ENCODE measurements at regions not wholly inside any gene's neighbourhood (a gene's known extent, or its start where the extent isn't known, plus 50 kb on each side); places are given as distances from the start of the nearest gene placed in this dataset.
"Not testable (repeated sequence)": the region's sequence is repeated elsewhere in the genome, so short reads cannot be mapped to it uniquely, and the experiment has no call there.

DNA sequence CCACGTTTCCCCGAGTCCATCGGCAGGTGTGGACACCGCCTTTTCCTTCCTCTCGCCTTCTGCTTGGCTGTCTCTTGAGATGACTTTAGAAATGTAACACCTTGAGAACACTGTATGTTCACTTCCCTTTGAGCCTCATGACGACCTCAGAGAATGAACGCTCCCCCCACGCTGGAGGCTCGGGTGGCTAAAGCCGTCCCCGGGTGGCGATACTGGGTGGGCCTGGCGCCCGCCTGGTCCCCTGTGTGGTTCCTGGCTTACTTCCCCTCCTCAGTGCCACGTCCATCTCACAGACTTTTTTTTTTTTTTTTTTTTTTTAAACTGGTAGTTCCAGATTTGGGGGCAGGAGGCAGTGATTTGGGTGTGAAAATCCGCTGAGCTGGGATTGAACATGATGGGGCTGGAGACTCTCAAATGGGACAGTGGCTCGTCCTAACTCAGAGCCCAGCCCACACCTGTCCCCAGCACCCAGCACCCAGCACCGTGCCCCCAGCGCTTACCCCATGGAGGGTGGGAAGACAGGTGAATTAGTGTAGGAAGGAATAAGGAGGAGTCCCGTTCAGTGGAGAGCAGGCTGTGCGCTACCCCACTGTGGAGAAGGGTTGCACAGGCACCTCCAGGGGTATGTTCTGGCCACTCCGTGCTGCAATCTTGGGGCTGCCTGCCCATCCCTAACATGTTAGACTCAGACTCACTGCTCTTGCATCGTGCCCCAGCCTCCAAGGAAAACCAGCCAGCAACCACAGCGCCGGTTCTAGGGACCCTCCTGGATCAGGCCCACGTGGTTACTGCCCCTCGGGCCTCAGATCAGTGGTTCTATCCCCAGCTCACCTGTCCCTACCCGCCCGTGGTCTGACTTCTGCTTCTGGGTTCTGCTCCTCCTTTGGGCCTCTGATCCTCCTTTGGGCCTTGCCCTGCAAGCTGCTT is 174.0 kb downstream of the ASB1 start:
- no peak for DNase-seq

DNA sequence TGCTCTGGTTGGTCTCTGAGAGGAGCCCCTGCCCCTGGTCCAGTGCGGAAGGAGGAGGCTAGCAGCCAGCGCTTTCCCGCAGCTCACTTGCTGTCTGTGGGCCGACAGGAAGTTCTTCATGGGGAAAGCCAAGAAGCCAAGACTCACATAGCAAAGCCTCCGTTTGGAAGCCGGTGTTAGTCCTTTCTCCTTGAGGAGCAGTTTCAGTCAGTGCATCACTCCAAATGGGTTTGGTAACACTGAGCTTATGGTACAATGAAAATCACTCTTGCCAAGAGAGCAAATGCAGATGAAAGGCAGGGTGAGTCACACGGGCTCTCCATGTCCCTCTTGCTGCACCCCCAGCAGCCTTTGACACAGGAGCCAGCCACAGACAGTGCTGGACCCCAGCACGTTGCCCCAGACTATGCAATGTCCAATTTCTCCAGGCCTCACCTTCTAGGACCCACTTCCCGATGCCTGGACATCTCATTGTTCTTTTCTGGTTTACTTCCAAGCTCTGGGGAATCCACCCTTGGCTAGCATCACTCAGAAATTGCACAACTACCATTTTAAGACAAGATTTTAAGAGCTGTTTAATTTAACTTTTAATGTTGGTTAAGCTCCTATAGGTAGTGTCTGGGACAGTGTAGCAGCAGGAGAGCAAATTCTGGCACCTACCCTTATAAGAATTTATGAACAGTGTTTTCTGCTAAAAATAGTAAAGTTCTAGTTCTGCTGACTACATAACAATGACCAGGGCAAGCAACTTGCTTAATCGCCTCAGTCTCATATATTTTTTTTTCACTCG is 174.9 kb downstream of the ASB1 start:
- no peak for DNase-seq

DNA sequence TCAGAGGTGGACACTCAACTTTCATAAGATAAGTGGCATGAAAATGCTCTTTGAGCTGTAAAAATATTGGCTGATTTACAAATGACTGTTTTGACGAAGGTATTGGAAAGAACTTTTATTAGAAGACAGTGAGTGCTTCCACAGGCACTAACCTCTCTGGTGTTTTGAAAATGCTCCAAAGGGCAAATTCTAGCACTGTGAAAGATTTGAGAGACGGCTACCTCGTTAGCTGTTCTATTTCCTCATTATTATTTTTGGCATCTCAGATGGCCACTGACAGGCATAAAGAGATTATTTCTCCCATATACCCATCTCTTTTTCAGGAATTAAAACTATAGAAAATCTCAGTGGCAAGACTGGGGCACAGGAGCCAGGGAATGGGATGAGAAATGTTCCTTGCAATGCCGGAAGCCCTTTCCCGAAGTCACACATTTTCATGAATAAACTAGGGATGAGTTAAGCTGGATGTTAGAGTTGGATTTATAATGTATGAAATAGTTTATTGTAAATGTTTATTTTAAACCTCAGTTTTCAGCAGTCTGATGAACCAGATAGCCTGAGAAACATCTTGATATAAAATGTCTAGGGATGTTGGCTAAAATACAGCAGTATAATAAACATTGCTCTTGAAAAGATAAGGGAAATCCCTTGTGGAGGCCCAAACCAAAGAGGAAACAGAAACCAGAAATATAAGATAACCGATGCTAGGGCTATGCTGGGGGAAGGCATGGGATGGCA is 175.7 kb downstream of the ASB1 start:
- DNase-seq = no peak

- no peak for DNase-seq
Observed at GRCh38 chr2:238603596-238603995, 176.9 kb downstream of the ASB1 start.

DNA sequence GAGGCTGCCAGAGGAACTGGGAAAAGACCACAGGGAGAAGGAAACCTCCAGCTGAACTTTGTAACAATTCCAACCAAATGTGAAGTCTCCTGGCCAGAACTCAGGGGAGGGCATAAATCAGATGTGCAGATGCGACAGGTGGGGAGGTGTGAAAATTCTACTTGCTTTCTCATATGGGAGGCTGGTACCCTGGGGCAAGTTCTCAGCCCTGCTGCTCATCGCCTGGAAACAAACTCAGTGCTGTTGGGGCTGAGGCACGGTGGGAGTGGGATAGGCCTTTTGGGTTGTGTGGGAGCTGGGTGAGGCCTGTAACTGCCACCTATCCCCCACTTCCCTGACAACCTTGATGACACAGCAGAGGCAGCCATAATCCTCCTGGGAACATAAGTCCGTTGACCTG is 179.6 kb downstream of the ASB1 start:
- DNase-seq = no peak

- no peak for DNase-seq
Observed at GRCh38 chr2:238613610-238614009, 186.9 kb downstream of the ASB1 start.

GRCh38 chr2:238614376-238614775 is 187.6 kb downstream of the ASB1 start:
- DNase-seq = no peak

DNA sequence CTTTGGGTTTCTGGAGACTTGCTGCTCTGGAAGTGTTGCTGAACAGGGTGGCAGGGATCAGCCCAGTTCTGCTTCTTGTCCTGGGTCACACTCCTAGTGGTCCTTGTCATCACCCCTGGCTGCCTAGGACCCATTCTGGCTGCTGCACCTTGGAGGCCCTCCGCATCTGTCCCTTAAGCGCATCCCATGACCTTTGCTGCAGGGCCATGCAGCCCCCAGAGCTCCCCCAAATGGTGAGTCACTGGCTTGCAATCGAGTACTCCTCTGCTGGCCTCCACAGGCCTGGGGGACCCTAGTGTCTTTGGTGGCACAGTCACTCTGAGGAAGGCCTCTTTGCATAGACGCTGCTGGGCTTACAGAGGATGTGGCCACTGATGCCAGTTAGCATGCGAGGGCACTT is 188.5 kb downstream of the ASB1 start:
- DNase-seq = no peak

GRCh38 chr2:238616681-238617080 is 190.0 kb downstream of the ASB1 start:
- DNase-seq = no peak

- DNase-seq = not testable (repeated sequence)
Observed at GRCh38 chr2:238618494-238619283, 192.0 kb downstream of the ASB1 start.

GRCh38 chr2:238627899-238628298 is 201.2 kb downstream of the ASB1 start:
- DNase-seq = no peak

- DNase-seq = no peak
Observed at GRCh38 chr2:238629064-238629463, 202.3 kb downstream of the ASB1 start.

- DNase-seq = no peak
Observed at GRCh38 chr2:238631491-238632180, 204.9 kb downstream of the ASB1 start.

DNA sequence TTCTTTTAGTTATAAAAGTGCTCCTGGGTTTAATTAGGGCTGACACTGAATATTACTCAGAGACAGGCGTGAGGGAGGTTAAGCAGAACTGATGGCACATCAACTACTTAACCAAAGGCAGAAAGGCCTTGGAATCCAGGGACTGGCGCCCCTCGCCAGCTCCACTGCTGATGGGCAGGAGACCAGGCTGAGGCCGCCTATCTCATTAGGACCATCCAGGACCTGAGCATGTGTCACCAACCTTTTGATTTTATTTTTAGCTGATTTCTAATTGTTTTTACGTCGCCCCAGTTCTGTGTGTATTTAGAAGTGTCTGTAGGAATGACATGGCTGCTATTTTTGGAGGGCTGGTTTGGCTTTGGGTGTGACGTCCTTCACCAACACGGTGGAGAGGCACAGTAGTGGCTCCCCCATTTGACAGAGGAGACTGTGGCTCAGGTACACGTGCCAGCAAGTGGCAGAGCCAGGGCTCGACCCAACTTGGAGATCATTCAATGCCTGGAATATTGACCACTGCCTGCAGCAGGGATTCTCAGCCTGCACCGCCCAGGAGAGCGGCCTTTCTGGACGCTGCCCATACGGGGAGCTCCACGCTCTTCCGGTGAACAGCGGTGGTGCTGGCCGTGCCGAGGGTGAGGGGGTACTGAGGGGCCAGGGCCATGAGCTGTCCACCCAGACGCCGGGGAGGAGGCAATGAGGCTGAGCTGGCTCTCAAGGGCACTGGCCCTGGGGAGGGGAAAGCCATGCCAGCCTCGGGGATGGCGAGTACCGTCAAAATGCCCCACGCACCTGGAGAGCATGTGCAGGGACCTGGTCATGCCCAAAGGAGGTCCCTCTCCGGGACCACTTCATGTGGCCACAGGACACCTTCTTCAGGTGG is 205.7 kb downstream of the ASB1 start:
- no peak for DNase-seq

DNA sequence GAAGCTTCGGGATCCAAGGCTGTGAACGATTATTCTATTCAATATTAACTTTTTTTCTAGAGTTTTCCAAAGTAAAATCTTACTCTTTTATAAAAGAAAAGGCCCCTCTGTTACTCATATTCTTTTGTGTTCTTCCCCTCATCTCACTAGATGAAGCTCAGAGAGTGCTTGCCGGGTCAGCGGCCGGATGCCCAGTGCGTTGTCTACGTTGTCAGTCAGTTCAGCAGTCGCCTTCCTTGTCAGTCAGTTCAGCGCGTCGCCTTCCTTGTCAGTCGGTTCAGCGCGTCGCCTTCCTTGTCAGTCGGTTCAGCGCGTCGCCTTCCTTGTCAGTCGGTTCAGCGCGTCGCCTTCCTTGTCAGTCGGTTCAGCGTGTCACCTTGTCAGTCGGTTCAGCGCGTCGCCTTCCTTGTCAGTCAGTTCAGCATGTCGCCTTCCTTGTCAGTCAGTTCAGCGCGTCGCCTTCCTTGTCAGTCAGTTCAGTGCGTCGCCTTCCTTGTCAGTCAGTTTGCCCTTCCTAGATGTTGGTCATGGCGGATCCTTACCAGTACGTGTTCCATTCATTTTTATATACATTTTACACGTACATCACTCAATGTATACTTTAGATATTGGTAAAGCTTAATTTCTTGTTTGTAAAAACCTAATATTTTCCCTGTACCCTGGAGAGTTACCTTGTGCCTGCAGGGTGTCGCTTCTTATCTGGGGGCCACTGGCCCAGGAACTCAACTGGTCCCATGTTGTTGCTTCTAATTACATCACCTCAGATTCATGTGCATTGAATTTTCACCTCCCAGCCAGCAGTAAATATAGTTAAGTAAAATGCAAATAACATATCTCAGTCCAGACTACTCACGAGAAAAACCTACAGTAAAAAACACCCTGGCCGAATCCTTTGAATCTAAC is 206.9 kb downstream of the ASB1 start:
- DNase-seq = no peak

DNA sequence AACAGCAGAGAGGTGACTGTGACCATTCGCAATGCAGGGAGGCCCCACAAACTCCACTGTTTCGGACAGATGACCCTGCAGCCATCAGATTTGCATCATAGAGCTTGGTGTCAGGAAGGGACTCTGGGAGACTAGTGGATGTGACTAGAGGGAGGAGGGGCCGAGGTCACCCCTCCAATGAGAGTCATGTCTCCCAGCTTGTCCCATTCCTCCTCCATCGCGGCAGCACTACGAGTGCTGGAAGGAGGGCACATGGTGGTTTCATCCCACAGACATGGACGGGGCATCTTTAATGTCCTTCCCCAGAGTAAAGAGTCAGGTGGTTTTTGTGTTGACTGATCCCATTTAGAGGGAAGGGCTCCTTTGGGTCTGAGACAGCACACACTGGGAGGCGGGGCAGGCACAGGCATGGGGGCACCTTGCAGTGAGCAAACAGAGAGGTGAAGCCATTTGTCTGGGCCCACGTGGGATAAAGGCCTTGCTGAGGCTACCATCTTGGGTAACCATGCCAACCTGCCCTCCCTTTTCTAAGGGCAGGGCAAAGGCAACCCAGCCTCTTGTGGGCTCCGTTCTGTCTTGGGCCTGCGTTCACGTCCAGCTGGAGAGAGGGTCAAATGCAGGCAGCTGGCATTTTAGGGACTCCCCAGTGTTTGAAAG is 208.1 kb downstream of the ASB1 start:
- DNase-seq = no peak

DNA sequence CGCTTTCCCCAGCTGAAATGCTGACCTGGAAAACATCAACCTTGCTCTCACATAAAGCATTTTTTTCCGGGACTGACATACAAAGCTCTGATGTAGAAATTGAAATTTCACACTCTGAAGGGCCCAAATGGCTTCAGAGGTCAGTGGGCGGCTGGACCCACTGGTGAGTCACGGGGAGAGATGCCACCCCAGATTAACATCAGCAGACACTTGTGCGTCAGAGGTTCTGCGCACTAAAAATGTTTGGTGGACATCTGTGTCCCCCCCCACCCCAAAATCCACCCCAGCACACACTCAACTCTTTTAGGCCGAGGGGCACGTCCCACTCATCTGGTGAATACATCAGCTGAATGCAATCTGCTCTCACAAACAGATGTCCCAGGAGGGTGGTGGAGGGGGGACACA is 208.9 kb downstream of the ASB1 start:
- DNase-seq = no peak

GRCh38 chr2:238636269-238637073 is 209.7 kb downstream of the ASB1 start:
- no peak for DNase-seq

Data from right forelimb (tissue), 1 donor.